MV-4-11 (cell line): ENCODE measurements at regions not wholly inside any gene's neighbourhood (a gene's known extent, or its start where the extent isn't known, plus 50 kb on each side); places are given as distances from the start of the nearest gene placed in this dataset.
A peak's percentile ranks its signal among the peaks of the same experiment; 100 is the strongest.
"Not testable (repeated sequence)": the region's sequence is repeated elsewhere in the genome, so short reads cannot be mapped to it uniquely, and the experiment has no call there.

Experiments
- DNase-seq: peaks from one replicate; lab custom pipeline; 2025; lab: John Stamatoyannopoulos, UW

GRCh38 chr7:25454020-25454419, 225.7 kb upstream of the NPVF start:
- no peak for DNase-seq

- DNase-seq: peak; percentile 63
These were observed 226.3 kb upstream of the NPVF start for GRCh38 chr7:25454562-25455041.

- no peak for DNase-seq
These were observed 227.5 kb upstream of the NPVF start for GRCh38 chr7:25455683-25456251.

- no peak for DNase-seq
These were observed 228.3 kb upstream of the NPVF start for GRCh38 chr7:25456467-25457171.

GRCh38 chr7:25459057-25459456, 230.8 kb upstream of the NPVF start:
- DNase-seq: no peak

- DNase-seq: peak; percentile 27
These were observed 232.1 kb upstream of the NPVF start for GRCh38 chr7:25460433-25460832.

- no peak for DNase-seq
These were observed 241.4 kb upstream of the NPVF start for GRCh38 chr7:25469669-25470068.

- DNase-seq: no peak
These were observed 248.7 kb upstream of the NPVF start for GRCh38 chr7:25476863-25477499.

GRCh38 chr7:25478221-25478620, 249.9 kb upstream of the NPVF start:
- DNase-seq: not testable (repeated sequence)

GRCh38 chr7:25478925-25479324, 250.6 kb upstream of the NPVF start:
- DNase-seq: no peak

- no peak for DNase-seq
These were observed 253.6 kb upstream of the NPVF start for GRCh38 chr7:25481891-25482290.

GRCh38 chr7:25482631-25483030, 254.3 kb upstream of the NPVF start:
- no peak for DNase-seq

- no peak for DNase-seq
These were observed 256.7 kb upstream of the NPVF start for GRCh38 chr7:25485026-25485425.

GRCh38 chr7:25486656-25487055, 258.4 kb upstream of the NPVF start:
- DNase-seq: no peak

- DNase-seq: no peak
These were observed 265.6 kb upstream of the NPVF start for GRCh38 chr7:25493805-25494366.

- no peak for DNase-seq
These were observed 266.6 kb upstream of the NPVF start for GRCh38 chr7:25494896-25495295.

GRCh38 chr7:25495342-25496250, 267.3 kb upstream of the NPVF start:
- no peak for DNase-seq

GRCh38 chr7:25496476-25497368, 268.4 kb upstream of the NPVF start:
- DNase-seq: peak; percentile 74

- no peak for DNase-seq
These were observed 272.2 kb upstream of the NPVF start for GRCh38 chr7:25500393-25500921.

GRCh38 chr7:25503306-25503705, 275.0 kb upstream of the NPVF start:
- no peak for DNase-seq
